ENCODE measurements at regions not wholly inside any gene's neighbourhood (a gene's known extent, or its start where the extent isn't known, plus 50 kb on each side); places are given as distances from the start of the nearest gene placed in this dataset.

DNA sequence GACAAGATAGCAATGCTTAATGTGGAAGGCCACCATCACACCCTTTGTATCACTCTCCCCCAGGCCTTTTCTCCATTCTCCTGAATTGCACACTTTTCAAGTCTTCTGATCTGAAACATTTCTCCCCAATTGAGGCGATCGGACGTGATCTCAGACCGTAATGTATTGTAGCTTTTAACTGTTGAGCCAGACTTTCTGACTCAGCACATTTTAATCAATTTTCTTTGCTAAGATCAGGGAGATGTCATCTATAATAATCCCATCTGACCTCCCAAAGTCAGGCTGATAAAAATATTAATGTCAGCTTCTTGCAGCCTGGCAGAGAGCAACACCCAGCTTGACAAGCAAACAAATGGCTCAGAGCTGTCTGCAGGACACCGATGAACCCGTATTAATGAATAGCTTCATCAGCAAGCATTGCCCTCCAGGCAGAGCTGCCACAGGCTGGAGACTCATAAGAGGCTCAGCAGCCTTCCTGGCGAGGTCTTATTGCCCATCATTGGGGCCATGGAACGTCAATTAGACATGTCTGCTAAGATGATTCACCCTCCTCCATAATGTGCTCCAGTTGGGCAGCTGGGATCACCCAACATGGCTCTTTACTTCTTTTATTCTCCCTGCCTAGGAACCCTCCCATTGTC, 60.2 kb upstream of the UQCRFS1 start:
- Histone ChIP-seq H3K4me1 (ENCODE audit: insufficient read depth, low read length) (no peaks in the 10 kb centered on the region), H3K9me3 (ENCODE audit: insufficient read depth, low read depth, low read length) (no peaks in the 10 kb centered on the region), H3K4me3 (ENCODE audit: low read length) (no peak overlapping the region), H3K27ac (ENCODE audit: low read depth, low read length) (no peak overlapping the region), H3K36me3 (ENCODE audit: insufficient read depth, low read length) (no peaks in the 10 kb centered on the region), H3K27me3 (ENCODE audit: insufficient read depth, low read length) (no peaks in the 10 kb centered on the region; the same call in 1 of the 2 replicates), H3K9ac (ENCODE audit: low read depth, low read length) (no peak overlapping the region)
- WGBS = 92% methylated on average over 8 of the region's 8 CpGs

DNA sequence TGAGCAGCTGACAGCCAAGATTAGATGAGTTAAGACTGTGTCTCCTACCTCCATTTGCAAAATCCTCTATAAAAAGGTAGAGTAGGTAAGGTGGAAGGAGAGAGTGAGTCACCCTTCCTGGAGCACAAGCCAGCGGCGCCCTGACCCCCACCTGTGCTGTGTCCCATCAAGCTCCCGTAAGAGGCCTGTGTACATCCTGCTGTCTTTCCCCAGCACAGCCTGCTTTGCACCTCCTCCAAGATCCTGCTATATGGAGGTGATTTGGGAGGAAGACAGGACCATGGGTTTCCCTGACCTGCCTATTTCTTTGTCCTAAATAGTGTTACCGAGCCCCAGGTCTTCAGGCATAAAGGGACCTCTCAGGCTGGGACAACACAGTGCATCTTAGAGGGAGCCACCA, 62.3 kb upstream of the UQCRFS1 start:
- no peak overlapping the region for H3K9ac ChIP-seq (ENCODE audit: low read depth, low read length)
- H3K4me3 ChIP-seq (ENCODE audit: low read length) = no peak overlapping the region
- H3K27ac ChIP-seq (ENCODE audit: low read depth, low read length) = no peak overlapping the region
- H3K4me1 ChIP-seq (ENCODE audit: insufficient read depth, low read length) = 0 out of 2 replicates have a peak, but pooled peaks cover 5% of the 10 kb centered on the region
- H3K36me3 ChIP-seq (ENCODE audit: insufficient read depth, low read length) = no peaks in the 10 kb centered on the region
- H3K9me3 ChIP-seq (ENCODE audit: insufficient read depth, low read depth, low read length) = no peaks in the 10 kb centered on the region
- 87% methylated on average over 3 of the region's 4 CpGs for WGBS
- no peaks in the 10 kb centered on the region for H3K27me3 ChIP-seq (ENCODE audit: insufficient read depth, low read length)

DNA sequence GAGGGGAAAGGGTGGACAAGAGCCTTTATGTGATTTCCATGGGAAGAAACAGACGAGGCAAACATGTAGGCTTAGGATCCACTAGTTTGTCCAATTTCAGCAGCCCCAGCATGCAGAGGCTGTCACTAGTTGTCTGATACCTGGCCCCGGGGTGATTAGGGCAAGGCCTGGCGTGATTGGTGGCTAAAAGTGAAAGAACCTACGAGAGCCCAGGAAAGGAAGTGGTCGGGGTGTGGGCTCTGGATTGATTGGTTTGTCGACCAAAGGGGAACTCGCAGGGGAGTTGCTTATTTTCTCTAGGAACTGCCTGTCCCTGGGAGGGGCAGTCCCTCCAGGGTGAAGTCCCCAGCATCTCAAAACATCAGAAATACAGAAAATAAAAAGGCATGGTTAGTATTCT, 64.2 kb upstream of the UQCRFS1 start:
- H3K36me3 ChIP-seq (ENCODE audit: insufficient read depth, low read length) = no peaks in the 10 kb centered on the region
- 0 out of 2 replicates have a peak, but pooled peaks cover 5% of the 10 kb centered on the region for H3K4me1 ChIP-seq (ENCODE audit: insufficient read depth, low read length)
- no peak overlapping the region for H3K27ac ChIP-seq (ENCODE audit: low read depth, low read length)
- no peaks in the 10 kb centered on the region; the same call in 1 of the 2 replicates for H3K9me3 ChIP-seq (ENCODE audit: insufficient read depth, low read depth, low read length)
- no peak overlapping the region for H3K9ac ChIP-seq (ENCODE audit: low read depth, low read length)
- 63% methylated on average over 7 of the region's 7 CpGs for WGBS
- no peaks in the 10 kb centered on the region for H3K27me3 ChIP-seq (ENCODE audit: insufficient read depth, low read length)
- no peak overlapping the region for H3K4me3 ChIP-seq (ENCODE audit: low read length)

DNA sequence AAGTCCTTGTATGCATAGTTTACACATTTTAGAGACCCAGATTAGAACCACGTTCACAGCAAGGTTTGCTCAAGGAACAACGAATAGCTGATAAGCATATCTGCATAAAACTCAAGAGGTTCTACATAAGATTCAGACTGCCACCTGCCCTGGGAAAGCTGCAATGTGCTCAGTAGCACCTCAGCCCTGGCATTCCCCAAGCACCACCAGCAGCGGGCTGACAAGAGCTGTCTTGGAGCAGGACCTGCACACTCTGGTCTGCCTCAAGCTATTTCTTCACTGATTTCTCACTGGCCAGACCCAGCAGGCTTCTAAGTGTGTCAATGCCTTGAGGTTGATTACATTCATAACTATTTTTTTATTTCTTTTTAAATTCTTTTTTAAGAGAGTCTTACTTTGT, 65.8 kb upstream of the UQCRFS1 start:
- no peak overlapping the region for H3K27ac ChIP-seq (ENCODE audit: low read depth, low read length)
- no peaks in the 10 kb centered on the region for H3K27me3 ChIP-seq (ENCODE audit: insufficient read depth, low read length)
- H3K4me1 ChIP-seq (ENCODE audit: insufficient read depth, low read length) = 0 out of 2 replicates have a peak, but pooled peaks cover 5% of the 10 kb centered on the region
- no peak overlapping the region for H3K9ac ChIP-seq (ENCODE audit: low read depth, low read length)
- no peaks in the 10 kb centered on the region for H3K36me3 ChIP-seq (ENCODE audit: insufficient read depth, low read length)
- WGBS = 47% methylated on average over 3 of the region's 3 CpGs
- H3K9me3 ChIP-seq (ENCODE audit: insufficient read depth, low read depth, low read length) = no peaks in the 10 kb centered on the region; the same call in 1 of the 2 replicates
- H3K4me3 ChIP-seq (ENCODE audit: low read length) = no peak overlapping the region

DNA sequence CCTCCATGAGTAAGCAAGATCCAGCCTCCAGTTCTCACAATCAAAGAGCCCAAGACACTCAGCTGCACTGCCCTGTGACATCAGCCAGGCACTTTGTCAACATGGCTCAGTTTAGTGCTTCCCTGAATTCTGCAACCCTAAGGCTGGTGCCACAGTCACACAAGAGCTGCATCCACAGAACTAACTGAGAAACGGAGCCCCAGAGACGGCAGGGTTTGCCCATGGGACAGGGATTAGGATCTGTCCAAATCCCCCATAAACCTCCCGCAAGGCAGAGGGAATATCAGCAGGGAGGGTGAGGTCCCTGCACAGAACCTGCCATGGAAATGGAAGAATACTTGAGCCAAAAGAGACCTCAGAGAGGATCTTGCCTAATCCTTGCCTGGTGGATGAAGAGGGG, 70.4 kb upstream of the UQCRFS1 start:
- H3K36me3 ChIP-seq (ENCODE audit: insufficient read depth, low read length) = no peaks in the 10 kb centered on the region
- 67% methylated on average over 3 of the region's 3 CpGs for WGBS
- no peaks in the 10 kb centered on the region; the same call in 1 of the 2 replicates for H3K9me3 ChIP-seq (ENCODE audit: insufficient read depth, low read depth, low read length)
- H3K4me3 ChIP-seq (ENCODE audit: low read length) = no peak overlapping the region
- H3K27me3 ChIP-seq (ENCODE audit: insufficient read depth, low read length) = no peaks in the 10 kb centered on the region
- H3K9ac ChIP-seq (ENCODE audit: low read depth, low read length) = no peak overlapping the region
- 0 out of 2 replicates have a peak, but pooled peaks cover 3% of the 10 kb centered on the region for H3K4me1 ChIP-seq (ENCODE audit: insufficient read depth, low read length)
- no peak overlapping the region for H3K27ac ChIP-seq (ENCODE audit: low read depth, low read length)

DNA sequence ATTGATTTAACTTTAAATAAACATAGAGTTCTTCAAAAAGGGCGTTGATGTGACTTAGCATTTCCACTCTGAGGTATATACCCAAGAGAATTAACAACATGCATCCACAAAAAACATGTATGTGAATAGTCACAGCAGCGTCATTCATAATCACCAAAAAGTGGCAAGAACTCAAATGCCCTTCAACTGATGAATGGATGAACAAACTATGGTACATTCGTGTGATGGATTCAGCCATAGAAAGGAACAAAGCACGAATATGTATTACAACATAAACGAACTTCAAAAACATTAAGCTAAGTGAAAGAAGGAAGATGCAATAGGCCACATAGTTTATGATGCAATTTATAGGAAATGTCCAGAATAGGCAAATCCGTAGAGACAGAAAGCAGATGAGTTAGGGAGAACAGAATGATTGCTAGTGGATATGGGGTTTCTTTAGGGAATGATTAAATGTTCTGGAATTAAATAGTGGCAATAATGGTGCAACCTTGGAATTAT, 72.3 kb upstream of the UQCRFS1 start:
- Histone ChIP-seq H3K9me3 (ENCODE audit: insufficient read depth, low read depth, low read length) (no peaks in the 10 kb centered on the region; the same call in 1 of the 2 replicates), H3K9ac (ENCODE audit: low read depth, low read length) (no peak overlapping the region), H3K4me1 (ENCODE audit: insufficient read depth, low read length) (no peaks in the 10 kb centered on the region), H3K27ac (ENCODE audit: low read depth, low read length) (no peak overlapping the region), H3K36me3 (ENCODE audit: insufficient read depth, low read length) (no peaks in the 10 kb centered on the region), H3K4me3 (ENCODE audit: low read length) (no peak overlapping the region), H3K27me3 (ENCODE audit: insufficient read depth, low read length) (no peaks in the 10 kb centered on the region)
- WGBS = 96% methylated on average over 6 of the region's 6 CpGs

DNA sequence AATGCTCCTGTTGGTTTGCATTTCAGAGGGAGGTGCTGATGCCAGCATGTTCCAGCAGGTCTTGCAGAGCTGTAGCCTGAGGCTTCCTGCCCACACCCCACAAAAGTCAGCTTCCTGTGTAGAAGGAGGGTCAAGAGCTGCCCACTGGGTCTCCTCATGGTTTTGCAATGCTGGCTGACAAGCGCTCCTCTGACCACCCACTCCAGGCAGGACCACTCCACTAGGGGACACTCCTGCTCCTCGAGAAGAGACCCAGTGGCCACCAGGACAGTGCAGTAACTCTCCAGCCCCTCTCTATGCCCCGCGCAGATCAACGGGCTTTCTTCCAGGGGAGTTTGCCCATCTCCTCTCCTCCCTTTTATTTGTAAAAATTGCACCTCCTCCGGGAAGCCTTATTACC, 72.9 kb upstream of the UQCRFS1 start:
- Histone ChIP-seq H3K27me3 (ENCODE audit: insufficient read depth, low read length) (no peaks in the 10 kb centered on the region), H3K9me3 (ENCODE audit: insufficient read depth, low read depth, low read length) (no peaks in the 10 kb centered on the region), H3K4me3 (ENCODE audit: low read length) (no peak overlapping the region), H3K36me3 (ENCODE audit: insufficient read depth, low read length) (no peaks in the 10 kb centered on the region), H3K9ac (ENCODE audit: low read depth, low read length) (no peak overlapping the region), H3K4me1 (ENCODE audit: insufficient read depth, low read length) (no peaks in the 10 kb centered on the region), H3K27ac (ENCODE audit: low read depth, low read length) (no peak overlapping the region)
- WGBS = 35% methylated on average over 6 of the region's 6 CpGs

DNA sequence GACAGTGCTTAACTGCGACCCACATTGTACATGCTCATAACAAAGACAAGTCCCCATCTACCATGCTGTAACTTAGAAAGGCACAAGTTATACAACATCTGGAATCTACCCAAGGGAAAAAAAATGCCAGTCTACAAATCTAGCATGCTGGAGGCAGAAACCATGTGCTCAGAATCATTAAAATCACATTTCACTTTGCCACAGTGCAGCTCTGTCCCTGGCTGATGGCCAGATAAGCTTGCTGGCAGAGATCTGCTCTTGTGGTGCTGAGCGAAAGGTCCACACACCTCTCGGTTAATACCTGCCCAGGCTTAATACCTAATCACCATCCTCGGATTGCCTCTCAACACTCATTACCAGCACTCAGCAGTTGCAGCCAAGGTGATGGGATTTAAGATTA, 74.1 kb upstream of the UQCRFS1 start:
- Histone ChIP-seq H3K9me3 (ENCODE audit: insufficient read depth, low read depth, low read length) (no peaks in the 10 kb centered on the region), H3K27ac (ENCODE audit: low read depth, low read length) (no peak overlapping the region), H3K4me3 (ENCODE audit: low read length) (no peak overlapping the region), H3K27me3 (ENCODE audit: insufficient read depth, low read length) (no peaks in the 10 kb centered on the region), H3K4me1 (ENCODE audit: insufficient read depth, low read length) (no peaks in the 10 kb centered on the region), H3K9ac (ENCODE audit: low read depth, low read length) (no peak overlapping the region), H3K36me3 (ENCODE audit: insufficient read depth, low read length) (no peaks in the 10 kb centered on the region)
- WGBS = 91% methylated on average over 4 of the region's 4 CpGs

DNA sequence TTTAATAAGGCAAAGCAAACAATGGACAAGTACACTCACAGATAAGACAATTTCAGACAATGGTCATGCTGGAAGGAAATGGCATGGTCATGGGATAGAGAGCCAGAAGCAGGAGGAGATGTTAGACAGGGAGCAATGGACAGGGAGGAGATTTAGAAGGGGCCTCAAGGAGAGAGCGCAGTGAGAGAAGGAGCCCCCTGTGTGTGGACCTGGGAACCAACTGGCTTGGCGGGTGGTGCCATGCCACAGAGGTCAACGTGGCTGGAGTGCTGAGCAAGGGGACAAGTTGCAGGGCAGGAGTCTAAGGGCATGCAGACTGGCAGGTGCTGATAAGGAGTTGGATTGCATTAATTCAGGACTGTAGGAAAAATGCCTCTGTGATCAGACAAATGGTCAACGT, 75.3 kb upstream of the UQCRFS1 start:
- Histone ChIP-seq H3K36me3 (ENCODE audit: insufficient read depth, low read length) (no peaks in the 10 kb centered on the region), H3K27me3 (ENCODE audit: insufficient read depth, low read length) (no peaks in the 10 kb centered on the region), H3K4me3 (ENCODE audit: low read length) (no peak overlapping the region), H3K4me1 (ENCODE audit: insufficient read depth, low read length) (no peaks in the 10 kb centered on the region), H3K9ac (ENCODE audit: low read depth, low read length) (no peak overlapping the region), H3K9me3 (ENCODE audit: insufficient read depth, low read depth, low read length) (no peaks in the 10 kb centered on the region), H3K27ac (ENCODE audit: low read depth, low read length) (no peak overlapping the region)
- 90% methylated on average over 4 of the region's 4 CpGs for WGBS

DNA sequence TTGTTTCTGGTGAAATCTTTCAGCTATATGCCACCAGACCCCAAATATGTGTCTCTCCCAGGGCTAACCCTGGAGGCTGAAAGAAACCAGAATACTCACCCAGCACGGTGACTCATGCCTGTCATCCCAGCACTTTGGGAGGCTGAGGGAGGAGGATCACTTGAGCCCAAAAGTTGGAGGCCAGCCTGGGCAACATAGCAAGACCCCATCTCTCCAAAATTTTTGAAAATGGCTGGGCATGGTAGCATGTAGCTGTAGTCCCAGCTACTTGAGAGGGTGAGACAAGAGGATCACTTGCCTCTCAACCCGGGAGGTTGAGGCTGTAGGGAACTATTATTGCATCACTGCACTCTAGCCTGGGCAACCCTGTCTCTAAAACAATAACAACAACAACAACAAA, 76.1 kb upstream of the UQCRFS1 start:
- 94% methylated on average over 2 of the region's 2 CpGs for WGBS
- H3K27ac ChIP-seq (ENCODE audit: low read depth, low read length) = no peak overlapping the region

DNA sequence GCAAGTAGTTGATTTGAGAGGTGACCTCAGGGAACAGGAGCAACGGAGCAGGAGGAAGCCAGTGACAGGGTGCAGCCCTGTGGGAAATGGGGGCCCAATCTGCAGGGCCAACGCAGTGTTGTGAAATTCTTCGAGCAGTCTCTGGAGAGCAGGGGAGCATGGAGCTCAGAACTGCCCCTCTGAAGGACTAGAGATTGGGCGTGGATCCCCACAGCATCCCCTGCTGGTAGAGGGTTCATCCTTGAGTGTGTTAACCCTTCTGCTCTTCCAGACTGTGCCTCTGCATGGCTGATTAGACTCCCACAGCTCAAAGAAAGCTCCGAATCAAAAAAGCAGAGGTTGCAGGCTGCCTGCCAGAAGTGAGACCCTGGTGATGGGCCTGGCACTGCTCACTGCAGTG, 77.9 kb upstream of the UQCRFS1 start:
- H3K9ac ChIP-seq (ENCODE audit: low read depth, low read length) = no peak overlapping the region
- no peaks in the 10 kb centered on the region for H3K9me3 ChIP-seq (ENCODE audit: insufficient read depth, low read depth, low read length)
- H3K4me1 ChIP-seq (ENCODE audit: insufficient read depth, low read length) = no peaks in the 10 kb centered on the region
- no peak overlapping the region for H3K4me3 ChIP-seq (ENCODE audit: low read length)
- H3K36me3 ChIP-seq (ENCODE audit: insufficient read depth, low read length) = no peaks in the 10 kb centered on the region
- 80% methylated on average over 5 of the region's 5 CpGs for WGBS
- no peak overlapping the region for H3K27ac ChIP-seq (ENCODE audit: low read depth, low read length)
- no peaks in the 10 kb centered on the region for H3K27me3 ChIP-seq (ENCODE audit: insufficient read depth, low read length)

More for the DNA sequence above, 76.1 kb upstream of the UQCRFS1 start:
- Histone ChIP-seq H3K9me3 (ENCODE audit: insufficient read depth, low read depth, low read length) (no peaks in the 10 kb centered on the region), H3K4me3 (ENCODE audit: low read length) (no peak overlapping the region), H3K4me1 (ENCODE audit: insufficient read depth, low read length) (no peaks in the 10 kb centered on the region), H3K9ac (ENCODE audit: low read depth, low read length) (no peak overlapping the region), H3K36me3 (ENCODE audit: insufficient read depth, low read length) (no peaks in the 10 kb centered on the region), H3K27me3 (ENCODE audit: insufficient read depth, low read length) (no peaks in the 10 kb centered on the region)

DNA sequence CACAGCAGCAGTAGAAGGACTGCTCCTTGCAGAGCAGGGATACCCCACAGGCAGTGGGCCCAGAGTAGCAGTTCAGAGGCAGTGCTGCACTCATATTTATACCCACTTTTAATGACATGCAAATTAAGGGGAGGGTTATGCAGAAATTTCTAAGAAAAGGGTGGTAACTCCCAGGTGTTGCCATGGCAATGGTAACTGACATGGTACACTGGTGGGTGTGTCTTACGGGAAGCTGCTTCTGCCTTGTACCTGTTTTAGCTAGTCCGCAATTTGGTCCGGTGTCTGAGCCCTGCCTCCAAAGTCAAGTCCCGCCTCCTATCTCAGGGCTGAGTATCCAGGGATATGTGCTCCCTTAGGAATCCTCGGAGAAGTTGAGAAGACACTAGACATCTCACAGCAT, 79.2 kb upstream of the UQCRFS1 start:
- no peak overlapping the region for H3K27ac ChIP-seq (ENCODE audit: low read depth, low read length)
- H3K4me1 ChIP-seq (ENCODE audit: insufficient read depth, low read length) = no peaks in the 10 kb centered on the region
- no peaks in the 10 kb centered on the region for H3K27me3 ChIP-seq (ENCODE audit: insufficient read depth, low read length)
- 93% methylated on average over 5 of the region's 5 CpGs for WGBS
- no peaks in the 10 kb centered on the region for H3K36me3 ChIP-seq (ENCODE audit: insufficient read depth, low read length)
- no peaks in the 10 kb centered on the region for H3K9me3 ChIP-seq (ENCODE audit: insufficient read depth, low read depth, low read length)
- H3K9ac ChIP-seq (ENCODE audit: low read depth, low read length) = no peak overlapping the region
- H3K4me3 ChIP-seq (ENCODE audit: low read length) = no peak overlapping the region
